ENCODE measurements at regions not wholly inside any gene's neighbourhood (a gene's known extent, or its start where the extent isn't known, plus 50 kb on each side); places are given as distances from the start of the nearest gene placed in this dataset.

- no peaks in the 10 kb centered on the region for H3K4me1 ChIP-seq (replicated peaks in 1 of 2; ENCODE audit: control insufficient read depth in 2 of 2, insufficient read depth in 2 of 2, low read length in 2 of 2)
- intact Hi-C loops (cut with micrococcal nuclease) = no loop called here
- H3K9me1 ChIP-seq (ENCODE audit: control insufficient read depth, insufficient read depth, low read length) = no peaks in the 10 kb centered on the region
- no peak overlapping the region for H2AFZ ChIP-seq (ENCODE audit: low read depth, low read length)
- H3K79me2 ChIP-seq (ENCODE audit: control insufficient read depth, insufficient read depth, low read length) = no peaks in the 10 kb centered on the region
- CTCF ChIA-PET (ENCODE audit: low intra/inter-chr PET ratio) = no interaction called here
- H3K4me3 ChIP-seq = no peak overlapping the region
- H3K4me2 ChIP-seq (ENCODE audit: insufficient read depth, low read length) = no peak overlapping the region
- ATAC-seq (no peak), FAIRE-seq (no peak), DNase-seq (ENCODE audit: extremely low read depth in 1 of 4, low spot score in 3 of 4) (no peak)
- 0% methylated on average over 3 of the region's 3 CpGs for WGBS (ENCODE audit: insufficient coverage, low coverage, missing lambda C conversion rate)
- in situ Hi-C loops (cut with MboI) = no loop called here
- POLR2A ChIA-PET = no interaction called here
- no peaks in the 10 kb centered on the region for H3K27me3 ChIP-seq (ENCODE audit: control insufficient read depth in 2 of 2, insufficient read depth in 2 of 2, low read length in 2 of 2)
- BruUV-seq (replicated peaks) = no TSS peak
- peaks cover 2% of the 10 kb centered on the region; the same call in 1 of the 2 replicates for H3K9me3 ChIP-seq (replicated peaks; ENCODE audit: control insufficient read depth, insufficient read depth, low read depth, low read length)
- no peak overlapping the region for H3K9ac ChIP-seq (ENCODE audit: insufficient read depth in 1 of 2, low read depth in 2 of 2, low read length in 2 of 2)
- H3K27ac ChIP-seq (ENCODE audit: extremely low read depth, low read depth, low read length) = no peak overlapping the region
- no peaks in the 10 kb centered on the region for H4K20me1 ChIP-seq (replicated peaks; ENCODE audit: control insufficient read depth, insufficient read depth, low read length)
- H3K36me3 ChIP-seq (ENCODE audit: control insufficient read depth, insufficient read depth, low read length) = no peaks in the 10 kb centered on the region
- TF ChIP-seq, protein P1, sequence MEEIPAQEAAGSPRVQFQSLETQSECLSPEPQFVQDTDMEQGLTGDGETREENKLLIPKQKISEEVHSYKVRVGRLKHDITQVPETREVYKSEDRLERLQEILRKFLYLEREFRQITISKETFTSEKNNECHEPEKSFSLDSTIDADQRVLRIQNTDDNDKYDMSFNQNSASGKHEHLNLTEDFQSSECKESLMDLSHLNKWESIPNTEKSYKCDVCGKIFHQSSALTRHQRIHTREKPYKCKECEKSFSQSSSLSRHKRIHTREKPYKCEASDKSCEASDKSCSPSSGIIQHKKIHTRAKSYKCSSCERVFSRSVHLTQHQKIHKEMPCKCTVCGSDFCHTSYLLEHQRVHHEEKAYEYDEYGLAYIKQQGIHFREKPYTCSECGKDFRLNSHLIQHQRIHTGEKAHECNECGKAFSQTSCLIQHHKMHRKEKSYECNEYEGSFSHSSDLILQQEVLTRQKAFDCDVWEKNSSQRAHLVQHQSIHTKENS (CRISPR knock-in tag; IDR thresholded peaks at IDR 0.05) = no peak
- TF ChIP-seq, protein P2, sequence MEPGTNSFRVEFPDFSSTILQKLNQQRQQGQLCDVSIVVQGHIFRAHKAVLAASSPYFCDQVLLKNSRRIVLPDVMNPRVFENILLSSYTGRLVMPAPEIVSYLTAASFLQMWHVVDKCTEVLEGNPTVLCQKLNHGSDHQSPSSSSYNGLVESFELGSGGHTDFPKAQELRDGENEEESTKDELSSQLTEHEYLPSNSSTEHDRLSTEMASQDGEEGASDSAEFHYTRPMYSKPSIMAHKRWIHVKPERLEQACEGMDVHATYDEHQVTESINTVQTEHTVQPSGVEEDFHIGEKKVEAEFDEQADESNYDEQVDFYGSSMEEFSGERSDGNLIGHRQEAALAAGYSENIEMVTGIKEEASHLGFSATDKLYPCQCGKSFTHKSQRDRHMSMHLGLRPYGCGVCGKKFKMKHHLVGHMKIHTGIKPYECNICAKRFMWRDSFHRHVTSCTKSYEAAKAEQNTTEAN (CRISPR knock-in tag; IDR thresholded peaks at IDR 0.05) = no peak
- TF ChIP-seq, protein P3, sequence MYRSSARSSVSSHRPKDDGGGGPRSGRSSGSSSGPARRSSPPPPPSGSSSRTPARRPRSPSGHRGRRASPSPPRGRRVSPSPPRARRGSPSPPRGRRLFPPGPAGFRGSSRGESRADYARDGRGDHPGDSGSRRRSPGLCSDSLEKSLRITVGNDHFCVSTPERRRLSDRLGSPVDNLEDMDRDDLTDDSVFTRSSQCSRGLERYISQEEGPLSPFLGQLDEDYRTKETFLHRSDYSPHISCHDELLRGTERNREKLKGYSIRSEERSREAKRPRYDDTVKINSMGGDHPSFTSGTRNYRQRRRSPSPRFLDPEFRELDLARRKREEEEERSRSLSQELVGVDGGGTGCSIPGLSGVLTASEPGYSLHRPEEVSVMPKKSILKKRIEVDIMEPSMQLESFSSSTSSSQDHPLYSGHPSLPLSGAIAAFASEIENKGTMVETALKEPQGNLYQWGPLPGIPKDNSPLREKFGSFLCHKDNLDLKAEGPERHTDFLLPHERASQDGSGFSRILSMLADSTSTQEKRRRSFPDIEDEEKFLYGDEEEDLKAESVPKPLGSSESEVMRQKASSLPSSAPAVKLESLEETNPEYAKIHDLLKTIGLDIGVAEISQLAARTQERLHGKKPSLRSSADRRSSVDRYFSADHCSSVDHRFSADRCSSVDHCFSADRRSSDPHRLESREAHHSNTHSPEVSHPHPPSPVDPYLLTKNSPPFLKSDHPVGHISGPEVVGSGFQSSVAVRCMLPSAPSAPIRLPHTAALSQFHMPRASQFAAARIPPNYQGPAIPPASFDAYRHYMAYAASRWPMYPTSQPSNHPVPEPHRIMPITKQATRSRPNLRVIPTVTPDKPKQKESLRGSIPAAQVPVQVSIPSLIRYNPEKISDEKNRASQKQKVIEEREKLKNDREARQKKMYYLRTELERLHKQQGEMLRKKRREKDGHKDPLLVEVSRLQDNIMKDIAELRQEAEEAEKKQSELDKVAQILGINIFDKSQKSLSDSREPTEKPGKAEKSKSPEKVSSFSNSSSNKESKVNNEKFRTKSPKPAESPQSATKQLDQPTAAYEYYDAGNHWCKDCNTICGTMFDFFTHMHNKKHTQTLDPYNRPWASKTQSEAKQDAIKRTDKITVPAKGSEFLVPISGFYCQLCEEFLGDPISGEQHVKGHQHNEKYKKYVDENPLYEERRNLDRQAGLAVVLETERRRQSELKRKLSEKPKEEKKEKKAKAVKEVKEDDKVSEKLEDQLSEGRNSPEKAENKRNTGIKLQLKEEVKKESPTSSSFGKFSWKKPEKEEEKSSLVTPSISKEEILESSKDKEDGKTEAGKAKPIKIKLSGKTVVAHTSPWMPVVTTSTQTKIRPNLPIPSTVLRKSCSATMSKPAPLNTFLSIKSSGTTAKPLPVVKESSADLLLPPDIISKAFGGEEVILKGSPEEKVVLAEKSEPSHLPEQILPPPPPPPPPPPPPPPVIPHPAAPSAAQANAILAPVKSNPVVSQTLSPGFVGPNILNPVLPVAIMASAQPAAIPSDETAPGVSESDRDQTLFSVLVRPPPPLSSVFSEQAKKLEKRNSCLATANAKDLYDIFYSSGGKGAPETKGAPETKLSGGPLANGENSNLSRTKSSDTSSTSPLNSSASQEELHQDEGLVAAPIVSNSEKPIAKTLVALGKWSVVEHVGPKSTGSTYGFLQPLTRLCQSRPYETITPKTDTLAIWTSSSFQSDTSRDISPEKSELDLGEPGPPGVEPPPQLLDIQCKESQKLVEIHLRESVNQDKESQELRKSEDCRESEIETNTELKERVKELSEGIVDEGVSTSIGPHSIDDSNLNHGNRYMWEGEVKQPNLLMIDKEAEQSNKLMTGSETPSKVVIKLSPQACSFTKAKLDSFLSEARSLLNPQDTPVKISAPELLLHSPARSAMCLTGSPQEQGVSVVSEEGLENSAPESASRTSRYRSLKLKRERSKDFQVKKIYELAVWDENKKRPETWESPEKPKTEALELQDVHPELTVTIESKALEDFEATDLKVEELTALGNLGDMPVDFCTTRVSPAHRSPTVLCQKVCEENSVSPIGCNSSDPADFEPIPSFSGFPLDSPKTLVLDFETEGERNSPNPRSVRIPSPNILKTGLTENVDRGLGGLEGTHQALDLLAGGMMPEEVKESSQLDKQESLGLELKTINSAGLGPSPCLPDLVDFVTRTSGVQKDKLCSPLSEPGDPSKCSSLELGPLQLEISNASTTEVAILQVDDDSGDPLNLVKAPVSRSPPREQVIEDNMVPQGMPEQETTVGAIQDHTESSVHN (IDR thresholded peaks at IDR 0.05; ENCODE audit: borderline replicate concordance in 1 of 2, low read depth in 1 of 2) = no peak
- TF ChIP-seq, protein P4, sequence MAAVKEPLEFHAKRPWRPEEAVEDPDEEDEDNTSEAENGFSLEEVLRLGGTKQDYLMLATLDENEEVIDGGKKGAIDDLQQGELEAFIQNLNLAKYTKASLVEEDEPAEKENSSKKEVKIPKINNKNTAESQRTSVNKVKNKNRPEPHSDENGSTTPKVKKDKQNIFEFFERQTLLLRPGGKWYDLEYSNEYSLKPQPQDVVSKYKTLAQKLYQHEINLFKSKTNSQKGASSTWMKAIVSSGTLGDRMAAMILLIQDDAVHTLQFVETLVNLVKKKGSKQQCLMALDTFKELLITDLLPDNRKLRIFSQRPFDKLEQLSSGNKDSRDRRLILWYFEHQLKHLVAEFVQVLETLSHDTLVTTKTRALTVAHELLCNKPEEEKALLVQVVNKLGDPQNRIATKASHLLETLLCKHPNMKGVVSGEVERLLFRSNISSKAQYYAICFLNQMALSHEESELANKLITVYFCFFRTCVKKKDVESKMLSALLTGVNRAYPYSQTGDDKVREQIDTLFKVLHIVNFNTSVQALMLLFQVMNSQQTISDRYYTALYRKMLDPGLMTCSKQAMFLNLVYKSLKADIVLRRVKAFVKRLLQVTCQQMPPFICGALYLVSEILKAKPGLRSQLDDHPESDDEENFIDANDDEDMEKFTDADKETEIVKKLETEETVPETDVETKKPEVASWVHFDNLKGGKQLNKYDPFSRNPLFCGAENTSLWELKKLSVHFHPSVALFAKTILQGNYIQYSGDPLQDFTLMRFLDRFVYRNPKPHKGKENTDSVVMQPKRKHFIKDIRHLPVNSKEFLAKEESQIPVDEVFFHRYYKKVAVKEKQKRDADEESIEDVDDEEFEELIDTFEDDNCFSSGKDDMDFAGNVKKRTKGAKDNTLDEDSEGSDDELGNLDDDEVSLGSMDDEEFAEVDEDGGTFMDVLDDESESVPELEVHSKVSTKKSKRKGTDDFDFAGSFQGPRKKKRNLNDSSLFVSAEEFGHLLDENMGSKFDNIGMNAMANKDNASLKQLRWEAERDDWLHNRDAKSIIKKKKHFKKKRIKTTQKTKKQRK (IDR thresholded peaks at IDR 0.05; ENCODE audit: borderline replicate concordance, low read depth, low read length) = no peak
- TF ChIP-seq RHOXF2B (CRISPR knock-in tag; conservative IDR thresholded peaks at IDR 0.05) (no peak), HDAC8 (tag; IDR thresholded peaks at IDR 0.05) (no peak), RCOR1 (IDR thresholded peaks at IDR 0.05; ENCODE audit: borderline replicate concordance in 1 of 2, low read depth in 2 of 2, low read length in 2 of 2) (no peak), FOXK2 (conservative IDR thresholded peaks at IDR 0.05 in 1 of 2, IDR thresholded peaks at IDR 0.05 in 1 of 2; ENCODE audit: low read depth in 2 of 2) (no peak)
Measured at GRCh38 chr3:14652-15051, 181.9 kb upstream of the CHL1 start.

Measured in K562 (cell line).